NCI-H526 (cell line): ENCODE measurements at regions not wholly inside any gene's neighbourhood (a gene's known extent, or its start where the extent isn't known, plus 50 kb on each side); places are given as distances from the start of the nearest gene placed in this dataset.
A peak's percentile ranks its signal among the peaks of the same experiment; 100 is the strongest.

Experiments
- DNase-seq, 2 experiments: peaks; one replicate each; lab custom pipeline; 2025; lab: John Stamatoyannopoulos, UW

GRCh38 chr1:38135625-38136414 lies 89.2 kb upstream of the POU3F1 start:
- DNase-seq: no peak

- DNase-seq: no peak
These were observed 87.7 kb upstream of the POU3F1 start for GRCh38 chr1:38134294-38134755.

GRCh38 chr1:38133756-38134155 lies 87.2 kb upstream of the POU3F1 start:
- no peak for DNase-seq

GRCh38 chr1:38133304-38133703 lies 86.7 kb upstream of the POU3F1 start:
- no peak for DNase-seq

- no peak for DNase-seq
These were observed 86.1 kb upstream of the POU3F1 start for GRCh38 chr1:38132681-38133080.

GRCh38 chr1:38131024-38131585 lies 84.5 kb upstream of the POU3F1 start:
- no peak for DNase-seq

GRCh38 chr1:38129971-38130370 lies 83.4 kb upstream of the POU3F1 start:
- no peak for DNase-seq

GRCh38 chr1:38129473-38129872 lies 82.9 kb upstream of the POU3F1 start:
- DNase-seq: no peak

GRCh38 chr1:38128926-38129453 lies 82.4 kb upstream of the POU3F1 start:
- DNase-seq: no peak

GRCh38 chr1:38128511-38128910 lies 81.9 kb upstream of the POU3F1 start:
- DNase-seq: no peak

- no peak for DNase-seq
These were observed 80.8 kb upstream of the POU3F1 start for GRCh38 chr1:38127428-38127827.

- no peak for DNase-seq
These were observed 80.4 kb upstream of the POU3F1 start for GRCh38 chr1:38126970-38127369.

GRCh38 chr1:38125837-38126520 lies 79.4 kb upstream of the POU3F1 start:
- DNase-seq: no peak

- no peak for DNase-seq
These were observed 78.4 kb upstream of the POU3F1 start for GRCh38 chr1:38125016-38125415.

GRCh38 chr1:38123356-38124135 lies 77.0 kb upstream of the POU3F1 start:
- DNase-seq: peak in 1 of 2 experiments; percentile 29

- DNase-seq: no peak
These were observed 74.7 kb upstream of the POU3F1 start for GRCh38 chr1:38121231-38121680.

- DNase-seq: no peak
These were observed 74.1 kb upstream of the POU3F1 start for GRCh38 chr1:38120552-38121230.

- DNase-seq: peak in 1 of 2 experiments; percentile 49
These were observed 72.4 kb upstream of the POU3F1 start for GRCh38 chr1:38118976-38119375.

GRCh38 chr1:38117444-38117887 lies 70.9 kb upstream of the POU3F1 start:
- DNase-seq: peak in 1 of 2 experiments; percentile 85

- peak; percentile 85 to 90 for DNase-seq
These were observed 69.1 kb upstream of the POU3F1 start for GRCh38 chr1:38115682-38116202.

GRCh38 chr1:38115226-38115625 lies 68.6 kb upstream of the POU3F1 start:
- peak in 1 of 2 experiments; percentile 74 for DNase-seq
